Pulmonary artery endothelial cell (primary cell): ENCODE measurements at regions not wholly inside any gene's neighbourhood (a gene's known extent, or its start where the extent isn't known, plus 50 kb on each side); places are given as distances from the start of the nearest gene placed in this dataset.

Experiments used
- DNase-seq: peaks from one replicate; pipeline ENCODE4 v3.0.0-alpha.2; 2011; ENCODE audit warnings: low read depth, low spot score

GRCh38 chr15:68524753-68525584 lies 53.8 kb upstream of the CORO2B start:
- no peak for DNase-seq

- no peak for DNase-seq
Measured at GRCh38 chr15:68525815-68526214, 53.0 kb upstream of the CORO2B start.

DNA sequence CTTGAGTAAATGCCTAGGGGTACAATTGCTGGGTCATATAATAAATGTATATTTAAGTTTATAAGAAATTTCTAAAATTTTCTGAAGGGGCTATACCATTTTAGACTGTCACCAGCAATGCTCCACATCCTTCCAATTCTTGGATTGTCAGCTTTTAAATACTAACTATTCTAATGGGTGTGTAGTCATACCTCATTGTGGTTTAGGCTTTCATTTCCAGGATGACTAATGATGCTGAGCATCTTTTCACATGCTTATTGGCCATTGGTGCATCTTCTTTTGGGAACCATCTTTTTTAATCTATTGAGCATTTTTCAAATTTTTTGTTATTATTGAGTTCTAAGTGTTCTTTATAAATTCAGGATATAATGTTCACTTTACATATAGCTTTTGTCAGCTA lies 52.5 kb upstream of the CORO2B start:
- no peak for DNase-seq

- no peak for DNase-seq
Measured at GRCh38 chr15:68526784-68527183, 52.0 kb upstream of the CORO2B start.

GRCh38 chr15:68528626-68529290 lies 50.0 kb upstream of the CORO2B start:
- peak; percentile 44 for DNase-seq
